ENCODE measurements at regions not wholly inside any gene's neighbourhood (a gene's known extent, or its start where the extent isn't known, plus 50 kb on each side); places are given as distances from the start of the nearest gene placed in this dataset.

GRCh38 chr12:105843986-105844760, 294.6 kb downstream of the NUAK1 start:
- H3K27ac ChIP-seq (ENCODE audit: low read length) = no peak overlapping the region

GRCh38 chr12:105846331-105846730, 292.4 kb downstream of the NUAK1 start:
- Histone ChIP-seq H3K9me3 (ENCODE audit: control insufficient read depth in 1 of 2, low read length in 2 of 2) (no peaks in the 10 kb centered on the region), H3K27ac (ENCODE audit: low read length) (no peak overlapping the region), H3K4me1 (ENCODE audit: control insufficient read depth in 1 of 2, insufficient read depth in 2 of 2, low read length in 2 of 2) (peaks cover 0 to 4% of the 10 kb centered on the region in 2 donors), H3K4me3 (ENCODE audit: low read depth in 1 of 2, low read length in 2 of 2) (no peak overlapping the region), H3K27me3 (ENCODE audit: low read depth, low read length) (no peaks in the 10 kb centered on the region), H3K36me3 (ENCODE audit: control insufficient read depth in 1 of 2, insufficient read depth in 2 of 2, low read length in 2 of 2) (no peaks in the 10 kb centered on the region)

More at GRCh38 chr12:105843986-105844760, 294.6 kb downstream of the NUAK1 start:
- Histone ChIP-seq H3K4me3 (ENCODE audit: low read depth in 1 of 2, low read length in 2 of 2) (no peak overlapping the region), H3K9me3 (ENCODE audit: control insufficient read depth in 1 of 2, low read length in 2 of 2) (no peaks in the 10 kb centered on the region), H3K4me1 (ENCODE audit: control insufficient read depth in 1 of 2, insufficient read depth in 2 of 2, low read length in 2 of 2) (peaks cover 0 to 4% of the 10 kb centered on the region in 2 donors), H3K27me3 (ENCODE audit: low read depth, low read length) (no peaks in the 10 kb centered on the region), H3K36me3 (ENCODE audit: control insufficient read depth in 1 of 2, insufficient read depth in 2 of 2, low read length in 2 of 2) (no peaks in the 10 kb centered on the region)

GRCh38 chr12:105847068-105847467, 291.7 kb downstream of the NUAK1 start:
- Histone ChIP-seq H3K4me3 (ENCODE audit: low read depth in 1 of 2, low read length in 2 of 2) (no peak overlapping the region), H3K36me3 (ENCODE audit: control insufficient read depth in 1 of 2, insufficient read depth in 2 of 2, low read length in 2 of 2) (no peaks in the 10 kb centered on the region), H3K27me3 (ENCODE audit: low read depth, low read length) (no peaks in the 10 kb centered on the region), H3K4me1 (ENCODE audit: control insufficient read depth in 1 of 2, insufficient read depth in 2 of 2, low read length in 2 of 2) (peaks cover 0 to 4% of the 10 kb centered on the region in 2 donors), H3K9me3 (ENCODE audit: control insufficient read depth in 1 of 2, low read length in 2 of 2) (no peaks in the 10 kb centered on the region), H3K27ac (ENCODE audit: low read length) (no peak overlapping the region)

GRCh38 chr12:105848286-105848685, 290.5 kb downstream of the NUAK1 start:
- no peaks in the 10 kb centered on the region for H3K36me3 ChIP-seq (ENCODE audit: control insufficient read depth in 1 of 2, insufficient read depth in 2 of 2, low read length in 2 of 2)
- H3K27me3 ChIP-seq (ENCODE audit: low read depth, low read length) = no peaks in the 10 kb centered on the region
- H3K4me3 ChIP-seq (ENCODE audit: low read depth in 1 of 2, low read length in 2 of 2) = no peak overlapping the region
- H3K9me3 ChIP-seq (ENCODE audit: control insufficient read depth in 1 of 2, low read length in 2 of 2) = no peaks in the 10 kb centered on the region
- H3K4me1 ChIP-seq (ENCODE audit: control insufficient read depth in 1 of 2, insufficient read depth in 2 of 2, low read length in 2 of 2) = peaks cover 0 to 2% of the 10 kb centered on the region in 2 donors
- no peak overlapping the region for H3K27ac ChIP-seq (ENCODE audit: low read length)

GRCh38 chr12:105850103-105850968, 288.4 kb downstream of the NUAK1 start:
- H3K27ac ChIP-seq (ENCODE audit: low read length) = no peak overlapping the region

GRCh38 chr12:105852496-105852895, 286.3 kb downstream of the NUAK1 start:
- Histone ChIP-seq H3K27ac (ENCODE audit: low read length) (no peak overlapping the region), H3K9me3 (ENCODE audit: control insufficient read depth in 1 of 2, low read length in 2 of 2) (no peaks in the 10 kb centered on the region), H3K4me1 (ENCODE audit: control insufficient read depth in 1 of 2, insufficient read depth in 2 of 2, low read length in 2 of 2) (no peaks in the 10 kb centered on the region), H3K36me3 (ENCODE audit: control insufficient read depth in 1 of 2, insufficient read depth in 2 of 2, low read length in 2 of 2) (no peaks in the 10 kb centered on the region), H3K4me3 (ENCODE audit: low read depth in 1 of 2, low read length in 2 of 2) (no peak overlapping the region), H3K27me3 (ENCODE audit: low read depth, low read length) (no peaks in the 10 kb centered on the region)

More at GRCh38 chr12:105850103-105850968, 288.4 kb downstream of the NUAK1 start:
- Histone ChIP-seq H3K4me1 (ENCODE audit: control insufficient read depth in 1 of 2, insufficient read depth in 2 of 2, low read length in 2 of 2) (no peaks in the 10 kb centered on the region), H3K27me3 (ENCODE audit: low read depth, low read length) (no peaks in the 10 kb centered on the region), H3K36me3 (ENCODE audit: control insufficient read depth in 1 of 2, insufficient read depth in 2 of 2, low read length in 2 of 2) (no peaks in the 10 kb centered on the region), H3K4me3 (ENCODE audit: low read depth in 1 of 2, low read length in 2 of 2) (no peak overlapping the region), H3K9me3 (ENCODE audit: control insufficient read depth in 1 of 2, low read length in 2 of 2) (no peaks in the 10 kb centered on the region)

GRCh38 chr12:105852951-105853350, 285.8 kb downstream of the NUAK1 start:
- Histone ChIP-seq H3K4me1 (ENCODE audit: control insufficient read depth in 1 of 2, insufficient read depth in 2 of 2, low read length in 2 of 2) (no peaks in the 10 kb centered on the region), H3K27ac (ENCODE audit: low read length) (no peak overlapping the region), H3K9me3 (ENCODE audit: control insufficient read depth in 1 of 2, low read length in 2 of 2) (no peaks in the 10 kb centered on the region), H3K4me3 (ENCODE audit: low read depth in 1 of 2, low read length in 2 of 2) (no peak overlapping the region), H3K27me3 (ENCODE audit: low read depth, low read length) (no peaks in the 10 kb centered on the region), H3K36me3 (ENCODE audit: control insufficient read depth in 1 of 2, insufficient read depth in 2 of 2, low read length in 2 of 2) (no peaks in the 10 kb centered on the region)

- no peak overlapping the region for H3K4me3 ChIP-seq (ENCODE audit: low read depth in 1 of 2, low read length in 2 of 2)
- no peaks in the 10 kb centered on the region for H3K4me1 ChIP-seq (ENCODE audit: control insufficient read depth in 1 of 2, insufficient read depth in 2 of 2, low read length in 2 of 2)
- no peaks in the 10 kb centered on the region for H3K27me3 ChIP-seq (ENCODE audit: low read depth, low read length)
- H3K27ac ChIP-seq (ENCODE audit: low read length) = no peak overlapping the region
- H3K9me3 ChIP-seq (ENCODE audit: control insufficient read depth in 1 of 2, low read length in 2 of 2) = no peaks in the 10 kb centered on the region
- no peaks in the 10 kb centered on the region for H3K36me3 ChIP-seq (ENCODE audit: control insufficient read depth in 1 of 2, insufficient read depth in 2 of 2, low read length in 2 of 2)
Observed at GRCh38 chr12:105854071-105854470, 284.7 kb downstream of the NUAK1 start.

GRCh38 chr12:105855361-105856047, 283.2 kb downstream of the NUAK1 start:
- no peaks in the 10 kb centered on the region for H3K27me3 ChIP-seq (ENCODE audit: low read depth, low read length)
- H3K27ac ChIP-seq (ENCODE audit: low read length) = no peak overlapping the region
- H3K36me3 ChIP-seq (ENCODE audit: control insufficient read depth in 1 of 2, insufficient read depth in 2 of 2, low read length in 2 of 2) = no peaks in the 10 kb centered on the region
- H3K4me1 ChIP-seq (ENCODE audit: control insufficient read depth in 1 of 2, insufficient read depth in 2 of 2, low read length in 2 of 2) = no peaks in the 10 kb centered on the region
- H3K4me3 ChIP-seq (ENCODE audit: low read depth in 1 of 2, low read length in 2 of 2) = no peak overlapping the region
- H3K9me3 ChIP-seq (ENCODE audit: control insufficient read depth in 1 of 2, low read length in 2 of 2) = no peaks in the 10 kb centered on the region

GRCh38 chr12:105856048-105856405, 282.7 kb downstream of the NUAK1 start:
- no peaks in the 10 kb centered on the region for H3K36me3 ChIP-seq (ENCODE audit: control insufficient read depth in 1 of 2, insufficient read depth in 2 of 2, low read length in 2 of 2)
- H3K4me1 ChIP-seq (ENCODE audit: control insufficient read depth in 1 of 2, insufficient read depth in 2 of 2, low read length in 2 of 2) = no peaks in the 10 kb centered on the region
- H3K4me3 ChIP-seq (ENCODE audit: low read depth in 1 of 2, low read length in 2 of 2) = no peak overlapping the region
- H3K27me3 ChIP-seq (ENCODE audit: low read depth, low read length) = no peaks in the 10 kb centered on the region
- H3K27ac ChIP-seq (ENCODE audit: low read length) = no peak overlapping the region
- H3K9me3 ChIP-seq (ENCODE audit: control insufficient read depth in 1 of 2, low read length in 2 of 2) = no peaks in the 10 kb centered on the region
